GM23248 (cell line): ENCODE measurements at regions not wholly inside any gene's neighbourhood (a gene's known extent, or its start where the extent isn't known, plus 50 kb on each side); places are given as distances from the start of the nearest gene placed in this dataset.
"Not testable (repeated sequence)": the region's sequence is repeated elsewhere in the genome, so short reads cannot be mapped to it uniquely, and the experiment has no call there.

Experiments used
- DNase-seq: peaks from one replicate; pipeline ENCODE4 v3.0.0-alpha.2; 2015
- H2AFZ ChIP-seq: fragments of 200-600 bp; sonication (generic); 2 replicates; pipeline ENCODE4 v1.6.1; 2016; ENCODE audit warnings: antibody characterized with exemption
- H3F3A ChIP-seq: fragments of 200-600 bp; sonication (generic); 2 replicates; pipeline ENCODE4 v1.6.1; 2016; ENCODE audit warnings: mild to moderate bottlenecking, antibody characterized with exemption, mixed run types; ENCODE audit not compliant: insufficient read depth
- H3K27ac ChIP-seq: fragments of 200-600 bp; sonication (generic); 2 replicates; pipeline ENCODE4 v1.5.1; 2016; ENCODE audit warnings: mild to moderate bottlenecking
- H3K27me3 ChIP-seq: fragments of 200-600 bp; sonication (generic); replicated peaks from 2 replicates; pipeline ENCODE4 v1.6.1; 2016; ENCODE audit warnings: mild to moderate bottlenecking; ENCODE audit not compliant: insufficient read depth
- H3K36me3 ChIP-seq: fragments of 200-600 bp; sonication (generic); 2 replicates; pipeline ENCODE4 v1.6.1; 2016; ENCODE audit warnings: low read depth, mild to moderate bottlenecking
- H3K4me1 ChIP-seq: fragments of 200-600 bp; sonication (generic); 2 replicates; pipeline ENCODE4 v1.6.1; 2016; ENCODE audit warnings: mild to moderate bottlenecking; ENCODE audit not compliant: insufficient read depth
- H3K4me2 ChIP-seq: fragments of 200-600 bp; sonication (generic); one replicate; pipeline ENCODE4 v1.6.1; 2016; ENCODE audit warnings: mild to moderate bottlenecking; ENCODE audit not compliant: unreplicated experiment
- H3K4me3 ChIP-seq: fragments of 200-600 bp; sonication (generic); 2 replicates; pipeline ENCODE4 v1.5.1; 2016; ENCODE audit warnings: mild to moderate bottlenecking
- H3K79me2 ChIP-seq: fragments of 200-600 bp; sonication (generic); 2 replicates; pipeline ENCODE4 v1.6.1; 2016; ENCODE audit warnings: mild to moderate bottlenecking; ENCODE audit not compliant: insufficient read depth
- H3K9ac ChIP-seq: fragments of 200-600 bp; sonication (generic); 2 replicates; pipeline ENCODE4 v1.6.1; 2016; ENCODE audit warnings: mild to moderate bottlenecking
- H3K9me2 ChIP-seq: fragments of 200-600 bp; sonication (generic); 2 replicates; pipeline ENCODE4 v1.6.1; 2016; ENCODE audit warnings: mixed run types, mild to moderate bottlenecking, moderate library complexity; ENCODE audit not compliant: insufficient read depth
- H3K9me3 ChIP-seq: fragments of 200-600 bp; sonication (generic); one replicate; pipeline ENCODE4 v1.6.1; 2017; ENCODE audit warnings: low read depth
- H4K20me1 ChIP-seq: fragments of 200-600 bp; sonication (generic); 2 replicates; pipeline ENCODE4 v1.6.0; 2016; ENCODE audit not compliant: insufficient read depth
- EZH2 ChIP-seq: fragments of 200-600 bp; sonication (generic); IDR thresholded peaks from 2 replicates; pipeline ENCODE4 v1.6.1; 2018; ENCODE audit warnings: antibody characterized with exemption, mild to moderate bottlenecking; ENCODE audit not compliant: insufficient read depth, poor library complexity, severe bottlenecking
- EZH2phosphoT487 ChIP-seq: fragments of 200-600 bp; sonication (generic); IDR thresholded peaks from 2 replicates; pipeline ENCODE4 v1.6.1; 2018; ENCODE audit warnings: antibody characterized with exemption, moderate library complexity, mild to moderate bottlenecking, low read depth; ENCODE audit not compliant: insufficient read depth
- WGBS, 2 experiments: methylation state at CpG; one replicate each; pipeline ENCODE4 v1.1.6; 2015 to 2017; ENCODE audit warnings: low lambda C conversion rate in 2 of 2, low coverage in 1 of 2; ENCODE audit errors: missing lambda C conversion rate in 2 of 2; 5-methylcytosine and 5-hydroxymethylcytosine counted together
- in situ Hi-C: fragments of 300-500 bp; cut with MboI; formaldehyde crosslinking; loops from 2 replicates; pipeline ENCODE4 v1.15.0; 2020

DNA sequence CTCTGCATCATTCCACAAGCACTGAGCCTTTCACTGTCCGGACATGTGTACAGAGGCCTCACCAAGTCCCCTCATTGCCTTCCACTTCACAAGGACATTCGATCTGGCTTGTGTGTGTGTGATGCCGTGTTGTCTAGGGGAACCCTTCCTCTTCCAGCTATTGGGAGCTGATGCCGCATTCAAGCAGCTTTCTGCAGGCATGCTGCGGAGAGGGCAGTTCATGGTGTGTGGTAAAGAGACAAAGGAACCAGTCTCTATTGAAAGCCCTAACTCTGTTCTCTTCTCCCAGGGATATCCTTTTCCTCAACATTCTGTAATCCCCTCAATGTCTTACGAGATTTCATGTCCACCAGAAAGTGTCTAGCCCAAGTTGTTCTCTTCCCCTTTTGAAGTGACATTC lies 141.6 kb downstream of the ALOX5 start:
- in situ Hi-C loops = no loop called here
- no peak for DNase-seq
- no peaks in the 10 kb centered on the region for H3K79me2 ChIP-seq
- H4K20me1 ChIP-seq = no peaks in the 10 kb centered on the region
- H3K9me3 ChIP-seq = no peaks in the 10 kb centered on the region
- H3K36me3 ChIP-seq = no peaks in the 10 kb centered on the region
- TF ChIP-seq EZH2 = no peak
- TF ChIP-seq EZH2phosphoT487 = no peak
- H3K9ac ChIP-seq = no peak overlapping the region
- no peaks in the 10 kb centered on the region for H3F3A ChIP-seq
- H3K4me3 ChIP-seq = no peak overlapping the region
- peaks cover 12% of the 10 kb centered on the region for H3K4me1 ChIP-seq
- 88 to 91% methylated on average over 6 of the region's 6 CpGs for WGBS, 2 experiments
- H3K9me2 ChIP-seq = no peaks in the 10 kb centered on the region
- no peaks in the 10 kb centered on the region for H3K27me3 ChIP-seq
- H3K4me2 ChIP-seq = no peak overlapping the region
- no peak overlapping the region for H3K27ac ChIP-seq
- H2AFZ ChIP-seq = no peak overlapping the region

DNA sequence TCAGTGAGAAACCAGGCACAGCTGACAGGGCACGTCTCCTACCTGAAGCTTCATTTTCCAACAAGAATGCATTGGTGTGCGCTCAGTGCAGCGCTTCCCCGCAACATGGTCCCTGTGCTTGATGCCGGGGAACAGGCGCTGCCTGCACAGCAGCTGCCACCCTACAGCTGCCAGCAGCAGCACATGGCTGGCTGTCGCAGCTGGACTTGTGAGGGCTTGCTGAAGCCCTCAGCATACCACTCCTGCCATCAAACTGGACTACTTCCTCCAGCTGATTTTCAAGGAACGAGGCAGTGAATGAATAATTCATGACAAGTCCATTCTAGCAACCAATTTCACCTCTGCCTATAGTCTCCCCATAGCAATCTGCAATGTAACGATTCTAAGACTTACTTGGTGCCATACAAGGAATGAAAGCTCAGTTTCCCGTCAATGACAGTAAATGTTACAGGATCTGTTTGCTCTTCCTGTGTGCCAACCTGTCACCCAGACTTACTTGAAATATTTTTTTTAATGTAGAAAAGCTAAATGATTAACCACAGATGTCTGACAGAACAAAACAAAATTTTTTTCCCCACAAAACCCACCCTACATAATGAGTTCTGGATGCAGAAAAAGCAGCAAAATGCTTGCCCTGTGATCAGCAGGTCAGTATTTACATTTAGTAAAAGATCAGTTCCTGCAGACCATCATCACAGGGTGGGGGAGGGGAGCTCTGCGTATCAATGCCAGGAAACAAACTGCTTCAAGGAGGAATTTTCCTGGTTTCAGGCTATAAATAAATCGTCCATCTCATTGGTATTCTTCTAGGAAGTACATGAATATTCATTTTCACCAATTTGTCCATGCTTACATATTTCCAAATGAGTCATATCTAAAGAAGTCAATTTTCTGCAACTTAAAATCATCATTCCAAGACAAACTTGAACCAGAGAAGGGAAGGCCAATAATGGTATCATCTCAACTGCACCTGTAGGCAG lies 140.6 kb downstream of the ALOX5 start:
- Histone ChIP-seq H3K27me3 (no peaks in the 10 kb centered on the region), H3K79me2 (no peaks in the 10 kb centered on the region), H3K27ac (no peak overlapping the region), H3K4me1 (peaks cover 12% of the 10 kb centered on the region), H3K4me3 (no peak overlapping the region), H3K9me3 (no peaks in the 10 kb centered on the region), H4K20me1 (no peaks in the 10 kb centered on the region), H2AFZ (no peak overlapping the region), H3K36me3 (no peaks in the 10 kb centered on the region), H3F3A (no peaks in the 10 kb centered on the region), H3K9ac (no peak overlapping the region), H3K9me2 (no peaks in the 10 kb centered on the region), H3K4me2 (peak overlapping the region; percentile 65)
- TF ChIP-seq EZH2 = no peak
- no peak for TF ChIP-seq EZH2phosphoT487
- DNase-seq = peak; percentile 26
- WGBS, 2 experiments = 18 to 19% methylated on average over 12 of the region's 12 CpGs
- in situ Hi-C loops = no loop called here

DNA sequence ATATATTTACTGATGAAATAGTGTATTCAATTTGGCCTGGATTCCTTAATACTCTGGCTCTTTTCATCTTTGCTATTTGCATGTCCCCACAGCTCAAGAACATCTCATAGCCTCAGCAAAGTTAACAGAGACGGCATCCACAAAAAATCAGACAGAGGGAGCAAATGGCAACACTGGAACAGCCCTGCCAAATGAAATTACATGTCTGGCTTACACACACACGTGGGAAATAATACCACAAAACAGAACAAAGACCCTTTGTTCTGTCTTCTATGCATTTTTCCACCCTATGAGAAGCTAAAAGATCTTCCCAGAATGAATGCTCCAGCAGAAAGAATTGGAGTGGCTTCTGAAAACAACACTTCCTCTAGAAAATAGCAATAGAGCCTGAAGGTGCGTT lies 139.5 kb downstream of the ALOX5 start:
- no peak overlapping the region for H3K4me3 ChIP-seq
- H3K9me2 ChIP-seq = no peaks in the 10 kb centered on the region
- no peak overlapping the region for H3K9ac ChIP-seq
- H3K79me2 ChIP-seq = no peaks in the 10 kb centered on the region
- H4K20me1 ChIP-seq = no peaks in the 10 kb centered on the region
- no peak overlapping the region for H3K4me2 ChIP-seq
- H3K36me3 ChIP-seq = no peaks in the 10 kb centered on the region
- in situ Hi-C loops = no loop called here
- no peak for DNase-seq
- no peak overlapping the region for H2AFZ ChIP-seq
- no peaks in the 10 kb centered on the region for H3K9me3 ChIP-seq
- H3K27me3 ChIP-seq = no peaks in the 10 kb centered on the region
- WGBS, 2 experiments = 63 to 73% methylated on average over 3 of the region's 3 CpGs
- H3K27ac ChIP-seq = no peak overlapping the region
- no peaks in the 10 kb centered on the region for H3F3A ChIP-seq
- peaks cover 12% of the 10 kb centered on the region for H3K4me1 ChIP-seq
- no peak for TF ChIP-seq EZH2
- TF ChIP-seq EZH2phosphoT487 = no peak

DNA sequence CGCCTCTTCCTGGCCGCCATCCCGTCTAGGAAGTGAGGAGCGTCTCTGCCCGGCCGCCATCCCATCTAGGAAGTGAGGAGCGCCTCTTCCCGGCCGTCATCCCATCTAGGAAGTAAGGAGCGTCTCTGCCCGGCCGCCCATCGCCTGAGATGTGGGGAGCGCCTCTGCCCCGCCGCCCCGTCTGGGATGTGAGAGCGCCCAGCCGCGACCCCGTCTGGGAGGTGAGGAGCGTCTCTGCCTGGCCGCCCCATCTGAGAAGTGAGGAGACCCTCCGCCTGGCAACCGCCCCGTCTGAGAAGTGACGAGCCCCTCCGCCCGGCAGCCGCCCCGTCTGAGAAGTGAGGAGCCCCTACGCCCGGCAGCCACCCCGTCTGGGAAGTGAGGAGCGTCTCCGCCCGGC lies 137.9 kb downstream of the ALOX5 start:
- H2AFZ ChIP-seq, H3K9me3 ChIP-seq, H3F3A ChIP-seq, H3K9me2 ChIP-seq, in situ Hi-C loops, H3K36me3 ChIP-seq, DNase-seq, H3K4me3 ChIP-seq, H4K20me1 ChIP-seq, H3K27ac ChIP-seq, H3K79me2 ChIP-seq, H3K9ac ChIP-seq, H3K27me3 ChIP-seq, H3K4me2 ChIP-seq: not testable (repeated sequence)
- H3K4me1 ChIP-seq = peaks cover 12% of the 10 kb centered on the region
- WGBS, 2 experiments = 98 to 100% methylated on average over 2 to 37 of the region's 37 CpGs

DNA sequence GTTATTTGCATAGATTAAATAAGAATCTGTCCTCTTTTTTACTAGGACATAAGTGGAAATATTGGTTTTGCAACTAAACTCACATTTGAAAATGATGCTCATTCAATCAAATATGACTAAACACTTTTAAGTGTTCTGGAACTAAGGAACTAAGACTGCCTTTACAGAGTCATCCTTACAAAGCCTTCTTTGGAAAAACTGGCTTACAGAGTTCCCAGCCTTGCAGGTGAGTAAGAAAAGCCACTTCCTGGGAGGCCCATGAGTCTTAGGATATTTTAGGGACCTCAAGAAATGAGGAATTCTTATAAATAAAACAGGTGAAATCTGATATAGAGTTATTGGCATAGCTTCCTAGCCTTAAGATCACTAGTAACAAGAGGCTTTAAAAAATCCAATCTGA lies 135.5 kb downstream of the ALOX5 start:
- Histone ChIP-seq H3K4me1 (peaks cover 5% of the 10 kb centered on the region), H3K4me3 (no peak overlapping the region), H3K27me3 (no peaks in the 10 kb centered on the region), H3K27ac (no peak overlapping the region), H3K9ac (no peak overlapping the region), H3K9me2 (no peaks in the 10 kb centered on the region), H2AFZ (no peak overlapping the region), H3F3A (no peaks in the 10 kb centered on the region), H3K79me2 (no peaks in the 10 kb centered on the region), H3K4me2 (no peak overlapping the region), H3K9me3 (no peaks in the 10 kb centered on the region), H3K36me3 (no peaks in the 10 kb centered on the region), H4K20me1 (no peaks in the 10 kb centered on the region)
- in situ Hi-C loops = no loop called here
- no peak for DNase-seq
- TF ChIP-seq EZH2phosphoT487 (no peak), EZH2 (no peak)
